ENCODE measurements at regions not wholly inside any gene's neighbourhood (a gene's known extent, or its start where the extent isn't known, plus 50 kb on each side); places are given as distances from the start of the nearest gene placed in this dataset.

- Histone ChIP-seq H3K79me2 (ENCODE audit: control insufficient read depth, insufficient read depth, low read length) (no peaks in the 10 kb centered on the region), H3K4me3 (replicated peaks in 1 of 4; ENCODE audit: control extremely low read depth in 1 of 4, insufficient read depth in 1 of 4, low read depth in 3 of 4, low read length in 4 of 4) (no peak overlapping the region), H3K4me2 (ENCODE audit: extremely low read depth, insufficient read depth, low read length) (no peak overlapping the region), H3K4me1 (ENCODE audit: control insufficient read depth, extremely low read depth, insufficient read depth, low read length) (no peaks in the 10 kb centered on the region), H4K20me1 (ENCODE audit: control insufficient read depth, extremely low read depth, insufficient read depth, low read length) (no peaks in the 10 kb centered on the region), H3K9ac (ENCODE audit: insufficient read depth, low read length) (no peak overlapping the region), H3K27me3 (ENCODE audit: control insufficient read depth, insufficient read depth, low read length) (no peaks in the 10 kb centered on the region), H3K36me3 (ENCODE audit: control insufficient read depth, insufficient read depth, low read length) (no peaks in the 10 kb centered on the region), H2AFZ (ENCODE audit: low read length) (no peak overlapping the region), H3K9me3 (ENCODE audit: control insufficient read depth, insufficient read depth, low read depth, low read length) (no peaks in the 10 kb centered on the region), H3K27ac (ENCODE audit: insufficient read depth, low read length) (no peak overlapping the region)
- no peak for DNase-seq (ENCODE audit: low read depth in 2 of 2)
- TF ChIP-seq CTCF (conservative IDR thresholded peaks at IDR 0.05 in 1 of 2, IDR thresholded peaks at IDR 0.05 in 1 of 2; ENCODE audit: low read depth in 1 of 2, low read length in 2 of 2) (no peak), EZH2 (IDR thresholded peaks at IDR 0.05; ENCODE audit: low read length, missing control alignments) (no peak)
Measured at GRCh38 chr21:14699433-14700407, 153.6 kb upstream of the SAMSN1 start.

DNA sequence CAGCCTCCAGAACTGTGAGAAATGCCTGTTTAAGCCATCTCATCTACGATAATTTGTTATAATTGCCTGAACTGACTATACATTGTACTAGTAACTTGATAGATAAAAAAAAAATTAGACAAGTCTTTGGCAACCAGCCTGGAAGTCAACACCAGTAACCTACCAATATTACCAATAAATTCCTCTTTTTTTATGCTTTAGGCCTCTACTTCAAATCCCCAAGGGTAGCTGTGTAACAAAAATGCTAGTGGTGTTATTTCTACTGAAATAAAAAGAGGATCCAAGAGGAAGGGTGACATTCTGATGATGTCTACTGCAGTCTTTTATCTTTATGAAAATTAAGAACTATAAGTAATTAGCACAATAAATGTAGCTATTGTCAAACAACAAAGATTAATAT lies 151.7 kb upstream of the SAMSN1 start:
- Histone ChIP-seq H3K27me3 (ENCODE audit: control insufficient read depth, insufficient read depth, low read length) (no peaks in the 10 kb centered on the region), H3K4me1 (ENCODE audit: control insufficient read depth, extremely low read depth, insufficient read depth, low read length) (no peaks in the 10 kb centered on the region), H3K9me3 (ENCODE audit: control insufficient read depth, insufficient read depth, low read depth, low read length) (no peaks in the 10 kb centered on the region), H3K4me2 (ENCODE audit: extremely low read depth, insufficient read depth, low read length) (no peak overlapping the region), H3K79me2 (ENCODE audit: control insufficient read depth, insufficient read depth, low read length) (no peaks in the 10 kb centered on the region), H3K4me3 (replicated peaks in 1 of 4; ENCODE audit: control extremely low read depth in 1 of 4, insufficient read depth in 1 of 4, low read depth in 3 of 4, low read length in 4 of 4) (no peak overlapping the region), H3K9ac (ENCODE audit: insufficient read depth, low read length) (no peak overlapping the region), H3K36me3 (ENCODE audit: control insufficient read depth, insufficient read depth, low read length) (no peaks in the 10 kb centered on the region), H3K27ac (ENCODE audit: insufficient read depth, low read length) (no peak overlapping the region), H2AFZ (ENCODE audit: low read length) (no peak overlapping the region), H4K20me1 (ENCODE audit: control insufficient read depth, extremely low read depth, insufficient read depth, low read length) (no peaks in the 10 kb centered on the region)
- DNase-seq (ENCODE audit: low read depth in 2 of 2), result no peak
- TF ChIP-seq EZH2 (IDR thresholded peaks at IDR 0.05; ENCODE audit: low read length, missing control alignments) (no peak), CTCF (conservative IDR thresholded peaks at IDR 0.05 in 1 of 2, IDR thresholded peaks at IDR 0.05 in 1 of 2; ENCODE audit: low read depth in 1 of 2, low read length in 2 of 2) (no peak)

GRCh38 chr21:14694817-14695216 lies 148.7 kb upstream of the SAMSN1 start:
- H3K27ac ChIP-seq (ENCODE audit: insufficient read depth, low read length), result no peak overlapping the region
- no peak overlapping the region for H3K4me2 ChIP-seq (ENCODE audit: extremely low read depth, insufficient read depth, low read length)
- H3K9ac ChIP-seq (ENCODE audit: insufficient read depth, low read length), result no peak overlapping the region
- no peaks in the 10 kb centered on the region for H3K27me3 ChIP-seq (ENCODE audit: control insufficient read depth, insufficient read depth, low read length)
- H2AFZ ChIP-seq (ENCODE audit: low read length), result no peak overlapping the region
- H4K20me1 ChIP-seq (ENCODE audit: control insufficient read depth, extremely low read depth, insufficient read depth, low read length), result no peaks in the 10 kb centered on the region
- H3K4me1 ChIP-seq (ENCODE audit: control insufficient read depth, extremely low read depth, insufficient read depth, low read length), result no peaks in the 10 kb centered on the region
- no peaks in the 10 kb centered on the region for H3K79me2 ChIP-seq (ENCODE audit: control insufficient read depth, insufficient read depth, low read length)
- TF ChIP-seq CTCF (conservative IDR thresholded peaks at IDR 0.05 in 1 of 2, IDR thresholded peaks at IDR 0.05 in 1 of 2; ENCODE audit: low read depth in 1 of 2, low read length in 2 of 2), result no peak
- no peak for TF ChIP-seq EZH2 (IDR thresholded peaks at IDR 0.05; ENCODE audit: low read length, missing control alignments)
- no peaks in the 10 kb centered on the region for H3K9me3 ChIP-seq (ENCODE audit: control insufficient read depth, insufficient read depth, low read depth, low read length)
- no peaks in the 10 kb centered on the region for H3K36me3 ChIP-seq (ENCODE audit: control insufficient read depth, insufficient read depth, low read length)
- no peak for DNase-seq (ENCODE audit: low read depth in 2 of 2)
- no peak overlapping the region for H3K4me3 ChIP-seq (replicated peaks in 1 of 4; ENCODE audit: control extremely low read depth in 1 of 4, insufficient read depth in 1 of 4, low read depth in 3 of 4, low read length in 4 of 4)

Data from fibroblast of lung (primary cell).